T47D (cell line): ENCODE measurements at regions not wholly inside any gene's neighbourhood (a gene's known extent, or its start where the extent isn't known, plus 50 kb on each side); places are given as distances from the start of the nearest gene placed in this dataset.
"Not testable (repeated sequence)": the region's sequence is repeated elsewhere in the genome, so short reads cannot be mapped to it uniquely, and the experiment has no call there.

Source experiments
- DNase-seq, 2 experiments: peaks; one replicate each; pipeline versions ENCODE4 v3.0.0 to v3.0.0-alpha.2; 2011 to 2012; ENCODE audit warnings: low read depth in 1 of 2, low spot score in 1 of 2
- JUND ChIP-seq: IDR thresholded peaks from 2 replicates; pipeline ENCODE4 v1.6.1; 2012; ENCODE audit warnings: low read depth
- in situ Hi-C: cut with HindIII; loops from 2 replicates; pipeline ENCODE4 v1.10.0; 2016; ENCODE audit warnings: low sequenced_read_pairs, low pct_unique_long_range_greater_than_20kb

DNA sequence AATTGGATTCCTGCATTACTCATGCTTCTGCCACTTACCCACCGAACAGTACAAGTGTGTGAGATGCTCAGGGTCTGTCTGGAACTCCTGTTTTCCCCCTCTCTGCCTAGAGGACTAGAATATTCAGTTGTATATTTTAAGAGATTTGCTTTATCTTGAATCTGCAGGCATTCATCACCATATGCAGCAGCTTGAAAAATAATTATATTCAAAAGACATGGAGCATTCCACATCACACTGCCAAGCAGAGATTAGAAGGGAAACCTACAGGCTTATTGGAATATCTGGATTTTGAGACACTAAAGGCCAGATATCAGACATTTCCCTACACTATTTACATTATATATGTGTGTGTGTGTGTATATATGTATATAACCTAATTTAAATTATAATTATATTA, 382.8 kb upstream of the POM121L12 start:
- in situ Hi-C loops, result no loop called here
- no peak for DNase-seq
- TF ChIP-seq JUND, result no peak

GRCh38 chr7:52648872-52649271, 386.6 kb upstream of the POM121L12 start:
- TF ChIP-seq JUND, result no peak
- in situ Hi-C loops, result no loop called here
- DNase-seq, result no peak

DNA sequence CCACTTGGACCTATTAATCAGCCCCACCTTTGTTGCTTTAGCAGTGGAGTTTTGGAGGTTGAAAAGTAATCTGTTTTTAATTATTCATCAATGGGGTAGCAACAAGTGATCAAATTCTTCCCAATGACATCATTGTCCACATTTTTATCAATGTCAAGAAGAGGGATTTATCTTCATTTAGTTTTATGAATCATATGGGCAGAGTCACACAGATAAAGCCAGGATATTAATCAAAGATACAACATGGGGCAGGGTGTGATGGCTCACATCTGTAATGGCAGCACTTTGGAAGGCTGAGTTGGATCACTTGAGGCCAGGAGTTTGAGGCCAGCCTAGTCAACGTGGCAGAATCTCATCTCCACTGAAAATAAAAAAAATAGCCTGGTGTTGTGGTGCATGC, 388.4 kb upstream of the POM121L12 start:
- in situ Hi-C loops, result no loop called here
- no peak for TF ChIP-seq JUND
- DNase-seq, result no peak

- no peak for TF ChIP-seq JUND
- no peak for DNase-seq
- in situ Hi-C loops, result no loop called here
These were observed 395.5 kb upstream of the POM121L12 start for GRCh38 chr7:52639981-52640380.

DNA sequence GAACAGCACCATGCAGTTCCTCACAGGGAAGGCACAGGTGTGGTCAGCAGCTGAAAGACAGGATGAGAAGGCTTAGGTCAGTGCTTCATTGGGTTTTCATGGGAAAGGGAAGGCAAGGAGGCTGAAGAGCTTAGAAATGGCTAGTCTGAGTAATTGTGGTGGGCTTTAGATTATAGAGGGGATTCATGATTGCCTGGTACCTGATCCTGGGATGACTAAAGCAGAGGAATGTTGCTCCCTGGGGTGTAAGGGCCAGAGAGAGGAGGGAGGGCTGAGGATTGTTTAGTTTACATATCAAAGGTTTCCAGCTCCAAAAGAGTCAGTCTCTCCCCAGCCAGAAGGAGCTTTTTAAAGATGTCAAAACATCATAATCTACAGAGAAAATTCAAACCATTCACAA, 396.3 kb upstream of the POM121L12 start:
- no peak for DNase-seq
- no peak for TF ChIP-seq JUND
- in situ Hi-C loops, result no loop called here

GRCh38 chr7:52635021-52635420, 400.4 kb upstream of the POM121L12 start:
- TF ChIP-seq JUND, result no peak
- in situ Hi-C loops, result no loop called here
- DNase-seq, result no peak

- DNase-seq, result no peak
- no peak for TF ChIP-seq JUND
- in situ Hi-C loops, result no loop called here
These were observed 414.6 kb upstream of the POM121L12 start for GRCh38 chr7:52620849-52621248.

DNA sequence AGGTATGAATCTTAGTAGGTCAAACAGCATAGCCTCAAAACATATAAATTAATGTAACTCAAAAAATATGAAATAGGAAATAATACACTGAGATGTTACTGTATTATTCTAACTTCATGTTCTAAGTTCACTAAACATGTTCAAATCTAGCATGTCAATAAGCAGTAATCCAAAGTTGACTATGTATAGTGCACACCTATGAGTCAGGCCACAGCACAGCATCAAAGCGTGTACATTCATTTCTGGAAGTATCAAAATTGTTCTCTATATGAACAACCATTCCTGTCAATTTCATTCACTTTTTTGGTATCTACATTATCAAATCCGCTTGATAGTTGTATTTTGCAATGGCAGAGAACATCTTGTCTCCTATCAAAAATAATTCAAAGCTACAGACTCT, 418.9 kb upstream of the POM121L12 start:
- in situ Hi-C loops, result no loop called here

GRCh38 chr7:52615021-52615695, 420.3 kb upstream of the POM121L12 start:
- in situ Hi-C loops, result no loop called here
- no peak for TF ChIP-seq JUND

More for the DNA sequence above, 418.9 kb upstream of the POM121L12 start:
- DNase-seq, result no peak
- TF ChIP-seq JUND, result no peak

GRCh38 chr7:52609511-52609910, 425.9 kb upstream of the POM121L12 start:
- DNase-seq, result no peak
- in situ Hi-C loops, result no loop called here
- TF ChIP-seq JUND, result no peak

More at GRCh38 chr7:52615021-52615695, 420.3 kb upstream of the POM121L12 start:
- no peak for DNase-seq

DNA sequence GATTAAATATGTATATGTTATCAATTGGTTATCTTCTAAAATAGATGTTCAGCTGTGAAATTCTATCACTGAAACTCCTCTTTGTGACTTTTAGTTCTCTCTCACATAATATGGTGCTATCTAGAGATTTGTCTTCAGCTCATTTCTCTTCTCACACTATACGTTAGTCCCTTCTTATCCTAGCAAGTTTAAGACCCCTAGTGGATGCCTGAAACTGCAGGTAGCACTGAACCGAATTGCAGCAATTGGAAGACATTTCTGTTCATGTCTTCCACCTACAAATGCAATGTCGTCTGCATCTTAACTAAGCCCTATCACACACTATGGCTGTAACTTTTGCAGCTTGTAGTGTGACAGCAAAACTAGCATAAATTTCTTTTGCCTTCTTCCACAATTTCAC, 442.7 kb upstream of the POM121L12 start:
- no peak for TF ChIP-seq JUND
- no peak for DNase-seq

DNA sequence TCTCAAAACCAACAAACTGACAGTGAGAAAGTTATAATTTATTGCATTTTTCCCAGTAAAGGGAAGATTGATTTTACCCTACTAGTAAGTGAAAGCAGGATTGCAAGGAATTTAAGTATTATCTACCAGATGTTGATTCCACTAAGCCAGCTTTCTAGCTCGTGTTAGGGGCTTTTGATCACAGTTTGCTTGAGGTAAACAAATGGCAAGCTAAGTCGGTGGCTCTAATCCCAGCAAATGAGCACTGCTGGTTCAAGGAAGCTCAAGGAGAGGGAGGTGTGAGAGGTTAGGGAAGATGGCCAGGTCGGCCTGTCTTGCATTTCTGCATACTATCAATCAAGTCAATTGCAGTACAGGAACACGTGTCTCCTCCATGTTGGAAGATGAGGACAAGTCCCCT, 448.7 kb upstream of the POM121L12 start:
- in situ Hi-C loops, result no loop called here
- TF ChIP-seq JUND, result no peak
- no peak for DNase-seq

More for the DNA sequence above, 442.7 kb upstream of the POM121L12 start:
- in situ Hi-C loops, result no loop called here

DNA sequence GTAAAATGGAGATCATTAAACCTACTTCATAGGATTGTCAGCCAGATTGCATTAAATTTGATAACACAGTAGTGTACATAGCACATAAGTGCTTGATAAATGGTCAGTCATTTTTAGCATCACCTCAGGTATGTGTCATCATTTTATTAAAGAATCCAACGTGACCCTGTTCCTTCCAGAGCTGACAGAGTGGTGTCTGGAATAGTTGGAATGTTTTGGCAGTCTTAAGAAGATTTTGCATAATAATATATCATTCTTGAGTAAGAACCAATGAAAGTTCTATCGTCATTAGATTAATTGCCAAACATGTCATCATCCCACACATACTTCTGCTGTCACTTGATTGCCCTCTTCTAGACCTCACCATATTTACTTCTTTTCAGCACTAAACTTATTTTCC, 451.4 kb upstream of the POM121L12 start:
- no peak for TF ChIP-seq JUND
- in situ Hi-C loops, result no loop called here
- no peak for DNase-seq

GRCh38 chr7:52573141-52573540, 462.3 kb upstream of the POM121L12 start:
- in situ Hi-C loops, DNase-seq: not testable (repeated sequence)

DNA sequence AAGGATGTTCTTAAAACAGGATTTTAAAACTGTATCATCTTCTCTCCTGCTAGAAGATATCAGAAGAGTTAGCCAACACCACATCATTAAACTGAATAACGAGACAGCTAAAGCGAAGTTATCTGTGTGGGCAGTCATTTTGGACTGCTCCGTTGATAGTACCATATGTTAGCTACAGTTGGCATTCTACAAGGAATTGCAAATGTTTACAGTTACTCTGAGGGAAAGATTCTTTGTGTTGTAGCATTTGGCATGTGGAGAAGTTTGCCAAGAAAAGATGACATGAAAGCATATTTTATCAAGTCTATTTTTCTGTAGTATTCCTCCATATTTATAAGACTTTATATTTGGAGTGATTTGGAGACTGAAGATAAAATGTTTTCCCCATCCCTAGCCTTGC, 464.4 kb upstream of the POM121L12 start:
- no peak for DNase-seq
- in situ Hi-C loops, result no loop called here
- no peak for TF ChIP-seq JUND
